HL-60 (cell line): ENCODE measurements at regions not wholly inside any gene's neighbourhood (a gene's known extent, or its start where the extent isn't known, plus 50 kb on each side); places are given as distances from the start of the nearest gene placed in this dataset.

Source experiments
- CTCF ChIP-seq: IDR thresholded peaks from one replicate; pipeline ENCODE4 v1.5.1; 2011; ENCODE audit warnings: low read length, control low read depth, inconsistent platforms; ENCODE audit not compliant: insufficient read depth
- REST ChIP-seq: IDR thresholded peaks from 2 replicates; pipeline ENCODE4 v1.6.1; 2012; ENCODE audit warnings: low read depth; ENCODE audit not compliant: insufficient replicate concordance

DNA sequence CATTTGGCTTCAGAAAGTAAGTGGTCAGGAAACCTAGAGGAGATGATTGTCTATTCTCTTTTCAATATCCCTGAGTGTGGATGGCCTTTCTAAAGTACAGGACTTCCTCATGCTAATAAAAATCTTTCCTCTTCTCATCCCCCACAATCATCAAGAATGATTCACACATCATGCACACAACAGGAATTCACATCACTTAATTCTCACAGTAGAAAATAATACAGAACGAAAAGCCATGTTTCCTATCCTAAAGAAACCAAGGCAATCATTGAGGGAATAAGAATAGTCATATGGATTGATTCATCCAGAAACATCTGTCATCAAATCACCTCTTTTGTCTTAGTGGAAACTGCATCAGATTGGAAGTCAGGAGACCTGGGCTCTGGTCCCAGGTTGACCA, 203.1 kb upstream of the PIK3R1 start:
- no peak for TF ChIP-seq CTCF
- TF ChIP-seq REST, result no peak
